Lung (tissue), 11 donors: ENCODE measurements at regions not wholly inside any gene's neighbourhood (a gene's known extent, or its start where the extent isn't known, plus 50 kb on each side); places are given as distances from the start of the nearest gene placed in this dataset.

Experiments used
- ATAC-seq: fragments of 200-7000 bp; cut with Tn5 transposase; one replicate; pipeline ENCODE4 v1.9.1; 2020; ENCODE audit warnings: moderate number of reproducible peaks; ENCODE audit not compliant: insufficient read depth, low FRiP score
- DNase-seq, 3 donors: peaks; one replicate each; pipeline ENCODE4 v3.0.0-alpha.2; 2013 to 2017
- H3K27ac ChIP-seq, 2 donors: one replicate each; pipeline ENCODE4 v1.5.1; 2013; ENCODE audit warnings: mild to moderate bottlenecking in 2 of 2, moderate library complexity in 2 of 2, control low read depth in 1 of 2, inconsistent platforms in 1 of 2, low read depth in 1 of 2, low read length in 1 of 2
- H3K27me3 ChIP-seq, 3 donors: one replicate each; pipeline ENCODE4 v1.5.1; 2013; ENCODE audit warnings: low read length in 2 of 3; ENCODE audit not compliant: control insufficient read depth in 3 of 3, insufficient read depth in 3 of 3
- H3K36me3 ChIP-seq, 4 donors: one replicate each; pipeline ENCODE4 v1.5.1; 2013; ENCODE audit warnings: low read length in 4 of 4, mild to moderate bottlenecking in 1 of 4, moderate library complexity in 1 of 4; ENCODE audit not compliant: control insufficient read depth in 4 of 4, insufficient read depth in 4 of 4
- H3K4me1 ChIP-seq, 5 donors: one replicate each; pipeline ENCODE4 v1.5.1; 2013; ENCODE audit warnings: low read length in 5 of 5, mild to moderate bottlenecking in 2 of 5, moderate library complexity in 1 of 5; ENCODE audit not compliant: control insufficient read depth in 5 of 5, insufficient read depth in 5 of 5
- H3K4me3 ChIP-seq: one replicate; pipeline ENCODE4 v1.5.1; 2013; ENCODE audit warnings: mild to moderate bottlenecking, control low read depth, moderate library complexity
- H3K9ac ChIP-seq, 2 donors: one replicate each; pipeline ENCODE4 v1.5.1; 2013; ENCODE audit warnings: low read length in 2 of 2, control low read depth in 1 of 2; ENCODE audit not compliant: insufficient read depth in 1 of 2
- H3K9me3 ChIP-seq, 4 donors: one replicate each; pipeline ENCODE4 v1.5.1; 2013; ENCODE audit warnings: low read length in 3 of 4, mild to moderate bottlenecking in 1 of 4, moderate library complexity in 1 of 4; ENCODE audit not compliant: control insufficient read depth in 4 of 4, insufficient read depth in 3 of 4
- WGBS, 2 donors: extraction: QIAGEN DNeasy Blood & Tissue Kit; methylation state at CpG; one replicate each; pipeline ENCODE4 v1.1.7; 2013; 5-methylcytosine and 5-hydroxymethylcytosine counted together
- TF ChIP-seq, protein P1 (sequence below): IDR thresholded peaks from 2 replicates; pipeline ENCODE4 v1.5.1; 2012; ENCODE audit warnings: mild to moderate bottlenecking; ENCODE audit errors: control extremely low read depth, extremely low read depth
- donor health status: control.
- donor health status: control.
- donor health status: Bipolar disorder and iron deficiency.
- donor health status: healthy.
- donor health status: DM: yes; HTN: yes; CAD: no.

DNA sequence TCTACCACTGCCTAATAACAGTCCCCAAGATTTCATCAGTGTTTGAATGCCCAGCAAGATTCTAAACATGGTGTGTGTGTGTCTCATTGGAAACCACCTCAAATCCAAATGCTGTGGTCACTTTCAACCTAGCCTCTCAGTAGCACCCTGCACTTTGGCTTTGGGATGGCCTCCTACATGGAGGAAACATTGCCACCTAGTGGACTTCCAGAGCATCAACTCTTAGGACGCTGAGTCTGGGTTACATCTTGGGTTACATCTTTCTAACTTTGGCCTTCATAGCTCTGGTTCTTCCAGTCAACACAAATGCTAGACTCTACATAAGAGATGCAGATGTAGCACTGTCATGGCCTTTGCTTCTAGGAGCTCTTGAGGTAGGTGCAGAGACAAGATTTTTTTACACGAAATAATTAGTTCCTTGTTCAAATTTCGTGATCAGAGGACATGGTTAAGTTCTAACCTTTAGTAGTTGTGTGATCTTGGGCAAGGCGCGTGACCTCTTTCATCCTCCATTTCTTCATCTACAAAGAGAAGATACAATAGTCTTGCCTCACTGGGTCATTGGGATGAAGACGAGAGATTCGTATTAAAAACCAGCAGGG is 113.5 kb upstream of the VASH1 start:
- Histone ChIP-seq H3K36me3 (no peaks in the 10 kb centered on the region), H3K27me3 (no peaks in the 10 kb centered on the region), H3K9me3 (peaks cover 0 to 3% (median 0%) of the 10 kb centered on the region in 4 donors), H3K4me1 (peaks cover 0 to 11% (median 0%) of the 10 kb centered on the region in 5 donors), H3K4me3 (no peak overlapping the region), H3K9ac (no peak overlapping the region), H3K27ac (no peak overlapping the region)
- TF ChIP-seq, protein P1, sequence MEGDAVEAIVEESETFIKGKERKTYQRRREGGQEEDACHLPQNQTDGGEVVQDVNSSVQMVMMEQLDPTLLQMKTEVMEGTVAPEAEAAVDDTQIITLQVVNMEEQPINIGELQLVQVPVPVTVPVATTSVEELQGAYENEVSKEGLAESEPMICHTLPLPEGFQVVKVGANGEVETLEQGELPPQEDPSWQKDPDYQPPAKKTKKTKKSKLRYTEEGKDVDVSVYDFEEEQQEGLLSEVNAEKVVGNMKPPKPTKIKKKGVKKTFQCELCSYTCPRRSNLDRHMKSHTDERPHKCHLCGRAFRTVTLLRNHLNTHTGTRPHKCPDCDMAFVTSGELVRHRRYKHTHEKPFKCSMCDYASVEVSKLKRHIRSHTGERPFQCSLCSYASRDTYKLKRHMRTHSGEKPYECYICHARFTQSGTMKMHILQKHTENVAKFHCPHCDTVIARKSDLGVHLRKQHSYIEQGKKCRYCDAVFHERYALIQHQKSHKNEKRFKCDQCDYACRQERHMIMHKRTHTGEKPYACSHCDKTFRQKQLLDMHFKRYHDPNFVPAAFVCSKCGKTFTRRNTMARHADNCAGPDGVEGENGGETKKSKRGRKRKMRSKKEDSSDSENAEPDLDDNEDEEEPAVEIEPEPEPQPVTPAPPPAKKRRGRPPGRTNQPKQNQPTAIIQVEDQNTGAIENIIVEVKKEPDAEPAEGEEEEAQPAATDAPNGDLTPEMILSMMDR = peak; percentile 46
- 78 to 80% methylated on average over 7 of the region's 7 CpGs for WGBS, 2 donors
- DNase-seq (peak; percentile 29 to 69 (median 61)), ATAC-seq (no peak)

DNA sequence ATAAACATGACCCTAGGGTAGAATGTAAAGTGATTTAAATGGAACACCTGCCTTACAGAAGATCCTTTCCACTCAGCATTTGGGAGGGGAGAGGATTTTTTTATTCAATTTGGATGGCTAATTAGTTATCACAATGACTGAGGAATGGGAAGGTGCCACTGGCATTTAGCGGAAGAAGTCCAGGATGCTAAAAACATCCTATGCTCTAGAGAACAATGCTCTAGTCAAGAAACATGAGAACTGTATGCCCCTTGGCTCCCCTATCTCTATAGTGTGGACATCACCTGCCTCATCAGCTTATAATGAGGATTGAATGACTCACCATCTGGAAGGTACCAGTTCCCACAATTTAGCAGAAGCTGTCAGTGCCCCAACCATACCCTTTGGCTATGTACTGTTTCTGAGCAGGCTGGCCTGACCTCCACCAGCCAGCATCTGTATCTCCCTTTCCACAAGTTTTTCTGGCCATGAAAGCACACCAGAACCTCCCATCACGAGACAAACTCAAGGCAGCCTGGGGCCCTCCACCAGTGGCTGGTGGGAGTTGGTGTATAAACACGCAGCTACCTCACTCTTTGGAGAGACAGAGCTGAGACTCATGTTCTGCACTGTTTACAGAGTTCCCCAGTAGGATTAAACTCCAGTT is 109.7 kb upstream of the VASH1 start:
- no peaks in the 10 kb centered on the region for H3K4me1 ChIP-seq
- H3K27me3 ChIP-seq = no peaks in the 10 kb centered on the region
- no peak overlapping the region for H3K4me3 ChIP-seq
- TF ChIP-seq, protein P1 = no peak
- H3K27ac ChIP-seq = no peak overlapping the region
- WGBS, 2 donors = 69 to 75% methylated on average over 3 of the region's 3 CpGs
- H3K9ac ChIP-seq = no peak overlapping the region
- no peaks in the 10 kb centered on the region for H3K9me3 ChIP-seq
- H3K36me3 ChIP-seq = no peaks in the 10 kb centered on the region
- ATAC-seq (no peak), DNase-seq (no peak)

DNA sequence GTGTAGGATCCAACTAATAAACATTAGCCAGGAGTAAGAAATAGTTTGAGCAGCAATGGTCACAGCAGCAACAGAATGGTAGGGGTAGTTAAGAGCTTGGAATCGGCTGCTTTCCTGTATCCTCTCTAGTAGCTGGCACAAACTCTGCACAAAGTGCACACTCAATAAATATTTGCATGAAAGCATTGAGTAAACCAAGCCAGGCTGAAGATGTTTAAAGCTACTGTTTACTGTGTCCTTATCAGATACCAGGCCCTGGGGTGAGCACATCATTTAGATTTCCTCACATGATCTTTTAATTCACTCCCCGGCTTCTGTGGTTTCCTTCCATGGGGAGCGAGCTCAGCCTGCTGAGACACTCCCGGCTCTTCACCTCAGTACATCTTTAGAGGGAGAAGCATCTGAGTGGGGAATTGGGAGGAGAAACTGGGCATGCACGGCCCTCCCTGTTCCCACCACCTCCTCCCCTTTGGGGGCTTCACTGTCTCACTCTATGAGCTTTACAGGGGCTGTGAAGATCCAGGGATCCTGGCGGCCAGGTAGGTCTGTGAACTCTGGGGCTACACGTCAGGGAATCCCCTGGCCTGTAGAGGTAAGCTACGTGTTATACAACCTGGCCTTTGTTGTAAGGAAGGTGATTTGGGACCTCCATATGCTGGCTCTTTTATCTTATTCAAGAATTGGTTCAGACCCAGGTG is 107.2 kb upstream of the VASH1 start:
- Histone ChIP-seq H3K9ac (no peak overlapping the region), H3K4me1 (no peaks in the 10 kb centered on the region), H3K36me3 (no peaks in the 10 kb centered on the region), H3K27ac (no peak overlapping the region), H3K27me3 (no peaks in the 10 kb centered on the region), H3K9me3 (peaks cover 0 to 11% (median 2%) of the 10 kb centered on the region in 4 donors), H3K4me3 (no peak overlapping the region)
- WGBS, 2 donors = 59 to 77% methylated on average over 8 of the region's 8 CpGs
- ATAC-seq (no peak), DNase-seq (no peak)
- TF ChIP-seq, protein P1 = no peak
